Activated CD8-positive, alpha-beta memory T cell treated with anti-CD3 and anti-CD28 coated beads, Interleukin-2, amount 10 ng/mL, durations not matched to agents 7 days and 5 days (primary cell): ENCODE measurements at regions not wholly inside any gene's neighbourhood (a gene's known extent, or its start where the extent isn't known, plus 50 kb on each side); places are given as distances from the start of the nearest gene placed in this dataset.

ENCODE experiments used
- ATAC-seq: fragments of 150-1000 bp; cut with Tn5 transposase; one replicate; pipeline ENCODE4 v1.10.0; 2021; ENCODE audit warnings: moderate library complexity
- CTCF ChIA-PET: fragments of 350-600 bp; sonication (Branson Sonifier 250); formaldehyde crosslinking; loops from one replicate; lab custom pipeline; 2021; ENCODE audit warnings: antibody characterized with exemption; lab: Charles Lee
- DNase-seq: peaks from one replicate; pipeline ENCODE4 v3.0.0-alpha.2; 2020
- H3K27ac Mint-ChIP-seq: one replicate; pipeline ENCODE4 v1.8.0; 2021; ENCODE audit warnings: mild to moderate bottlenecking, mixed read lengths
- H3K27me3 Mint-ChIP-seq: one replicate; pipeline ENCODE4 v1.8.0; 2021; ENCODE audit warnings: mixed read lengths
- H3K36me3 Mint-ChIP-seq: one replicate; pipeline ENCODE4 v1.8.0; 2021; ENCODE audit warnings: mild to moderate bottlenecking, mixed read lengths
- H3K4me1 Mint-ChIP-seq: one replicate; pipeline ENCODE4 v1.8.0; 2021; ENCODE audit warnings: mixed read lengths
- H3K4me3 Mint-ChIP-seq: one replicate; pipeline ENCODE4 v1.8.0; 2021; ENCODE audit warnings: mild to moderate bottlenecking, moderate library complexity, mixed read lengths
- H3K9me3 Mint-ChIP-seq: one replicate; pipeline ENCODE4 v1.8.0; 2022; ENCODE audit warnings: low read depth, mixed read lengths

DNA sequence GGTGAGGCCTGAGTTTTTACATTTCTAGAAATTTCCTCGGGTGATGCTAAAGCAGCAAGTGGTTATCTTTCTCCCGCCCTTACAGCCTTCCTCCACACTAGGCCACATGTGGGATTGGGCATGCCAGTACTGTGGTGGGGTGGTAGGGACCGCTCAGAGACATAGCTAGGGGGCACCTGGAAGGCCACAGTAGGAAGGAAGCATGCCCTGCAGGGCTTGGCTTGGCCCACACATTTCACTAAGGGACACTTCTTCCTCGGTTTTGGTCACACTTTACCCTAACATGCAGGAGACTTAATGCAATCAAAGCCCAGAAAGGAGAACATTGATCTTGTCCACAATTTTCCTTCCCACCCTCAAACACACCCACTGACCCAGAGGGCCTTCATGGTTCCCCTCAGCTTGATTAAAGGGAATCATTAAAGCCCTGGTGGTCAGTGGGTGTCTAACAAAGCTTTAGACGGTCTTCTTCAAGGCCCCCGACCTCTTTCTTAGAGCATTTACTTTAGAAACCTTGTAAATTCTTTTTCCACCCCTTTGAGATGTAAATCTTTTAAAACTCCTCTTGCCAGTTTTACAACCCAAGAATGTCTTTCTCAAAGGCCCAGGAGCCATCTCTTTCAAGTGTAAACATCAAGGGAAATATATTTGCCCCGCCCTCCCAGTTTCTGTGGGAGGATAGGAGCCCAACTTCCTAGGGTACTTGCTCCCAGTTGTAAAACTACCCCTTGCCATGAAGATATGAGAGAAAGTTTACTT lies 246.4 kb upstream of the PTBP2 start:
- Mint-ChIP-seq H3K27me3 (no peaks in the 10 kb centered on the region), H3K4me3 (no peak overlapping the region), H3K36me3 (no peaks in the 10 kb centered on the region), H3K9me3 (no peaks in the 10 kb centered on the region), H3K27ac (no peak overlapping the region), H3K4me1 (no peaks in the 10 kb centered on the region)
- CTCF ChIA-PET: no interaction called here
- DNase-seq (no peak), ATAC-seq (no peak)

GRCh38 chr1:96475903-96476302 lies 245.7 kb upstream of the PTBP2 start:
- Mint-ChIP-seq H3K9me3 (no peaks in the 10 kb centered on the region), H3K27me3 (no peaks in the 10 kb centered on the region), H3K27ac (no peak overlapping the region), H3K4me3 (no peak overlapping the region), H3K36me3 (no peaks in the 10 kb centered on the region), H3K4me1 (no peaks in the 10 kb centered on the region)
- ATAC-seq: no peak
- CTCF ChIA-PET: no interaction called here
- no peak for DNase-seq

DNA sequence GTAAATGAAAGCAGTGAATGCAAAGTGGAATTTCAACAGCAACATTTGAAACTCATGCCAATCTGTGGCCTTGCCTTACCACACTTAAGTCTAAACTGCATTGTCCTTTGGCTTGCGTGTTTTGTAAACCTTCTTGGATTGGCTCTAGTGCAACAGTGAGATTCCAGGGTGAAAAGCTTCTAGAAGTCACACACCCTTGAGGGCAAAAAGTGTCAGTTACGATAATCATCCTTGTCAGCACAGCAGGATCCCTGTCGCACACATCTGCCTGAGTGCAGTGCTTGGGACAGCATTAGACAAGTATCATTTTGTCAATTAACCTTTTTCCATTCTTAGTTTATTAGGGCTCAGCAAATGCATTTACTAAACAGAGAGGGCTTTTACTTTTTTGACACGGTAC lies 243.4 kb upstream of the PTBP2 start:
- DNase-seq (no peak), ATAC-seq (no peak)
- CTCF ChIA-PET: no interaction called here

DNA sequence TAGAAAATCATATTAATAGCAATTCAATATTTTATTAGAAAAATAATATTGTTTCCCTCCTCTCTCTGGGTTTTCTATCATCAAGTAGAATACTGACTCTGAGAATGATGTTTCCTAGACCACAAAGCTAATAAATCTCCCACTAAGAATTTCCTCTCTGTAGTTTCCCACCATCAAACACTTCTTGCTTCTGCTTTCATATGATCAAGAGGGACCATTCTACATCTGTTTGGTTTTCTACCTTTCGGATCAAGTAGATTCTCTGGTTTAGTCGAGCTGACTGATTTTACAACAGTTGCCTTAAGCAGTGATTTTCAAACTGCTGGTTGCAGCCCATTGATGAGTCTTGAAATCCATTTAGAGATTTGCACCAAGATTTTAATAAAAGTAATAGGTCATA lies 240.2 kb upstream of the PTBP2 start:
- Mint-ChIP-seq H3K27me3 (no peaks in the 10 kb centered on the region), H3K9me3 (no peaks in the 10 kb centered on the region), H3K36me3 (no peaks in the 10 kb centered on the region), H3K27ac (no peak overlapping the region), H3K4me1 (no peaks in the 10 kb centered on the region), H3K4me3 (no peak overlapping the region)
- ATAC-seq (no peak), DNase-seq (no peak)
- CTCF ChIA-PET: no interaction called here

More for the DNA sequence above, 243.4 kb upstream of the PTBP2 start:
- H3K27ac Mint-ChIP-seq: no peak overlapping the region
- no peaks in the 10 kb centered on the region for H3K4me1 Mint-ChIP-seq
- H3K9me3 Mint-ChIP-seq: no peaks in the 10 kb centered on the region
- H3K27me3 Mint-ChIP-seq: no peaks in the 10 kb centered on the region
- H3K36me3 Mint-ChIP-seq: no peaks in the 10 kb centered on the region
- no peak overlapping the region for H3K4me3 Mint-ChIP-seq

DNA sequence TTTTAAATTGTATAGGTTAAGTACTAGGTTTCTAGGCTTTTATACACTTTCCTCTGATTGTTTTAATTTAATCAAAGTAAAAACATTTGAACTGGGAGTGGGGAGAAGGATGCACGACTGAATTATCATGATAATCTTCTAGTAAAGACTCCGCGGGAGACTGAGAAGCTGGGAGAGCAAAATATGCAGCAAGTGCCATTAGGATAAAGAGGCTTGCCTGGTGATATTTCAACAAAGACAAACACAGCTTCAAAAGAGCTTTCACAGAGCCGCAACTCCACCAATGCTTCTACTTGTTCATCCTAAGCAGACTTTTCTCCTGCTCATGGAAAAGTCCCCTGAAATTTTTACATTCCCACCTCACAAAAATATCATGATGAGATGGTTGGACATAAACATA lies 239.0 kb upstream of the PTBP2 start:
- ATAC-seq: no peak
- H3K4me3 Mint-ChIP-seq: no peak overlapping the region
- no peaks in the 10 kb centered on the region for H3K4me1 Mint-ChIP-seq
- no peak overlapping the region for H3K27ac Mint-ChIP-seq
- no peaks in the 10 kb centered on the region for H3K9me3 Mint-ChIP-seq
- H3K27me3 Mint-ChIP-seq: no peaks in the 10 kb centered on the region
- H3K36me3 Mint-ChIP-seq: no peaks in the 10 kb centered on the region
- no peak for DNase-seq
- CTCF ChIA-PET: no interaction called here

GRCh38 chr1:96487394-96487793 lies 234.2 kb upstream of the PTBP2 start:
- no peak overlapping the region for H3K27ac Mint-ChIP-seq
- ATAC-seq (no peak), DNase-seq (no peak)
- no peak overlapping the region for H3K4me3 Mint-ChIP-seq
- no peaks in the 10 kb centered on the region for H3K36me3 Mint-ChIP-seq
- CTCF ChIA-PET: no interaction called here
- no peaks in the 10 kb centered on the region for H3K9me3 Mint-ChIP-seq
- no peaks in the 10 kb centered on the region for H3K4me1 Mint-ChIP-seq
- H3K27me3 Mint-ChIP-seq: no peaks in the 10 kb centered on the region

- Mint-ChIP-seq H3K4me3 (no peak overlapping the region), H3K9me3 (no peaks in the 10 kb centered on the region), H3K36me3 (no peaks in the 10 kb centered on the region), H3K27me3 (no peaks in the 10 kb centered on the region), H3K27ac (no peak overlapping the region), H3K4me1 (no peaks in the 10 kb centered on the region)
- ATAC-seq (no peak), DNase-seq (no peak)
- CTCF ChIA-PET: no interaction called here
Measured at GRCh38 chr1:96487971-96488370, 233.6 kb upstream of the PTBP2 start.

GRCh38 chr1:96488777-96489176 lies 232.8 kb upstream of the PTBP2 start:
- no peak for DNase-seq
- CTCF ChIA-PET: no interaction called here
- no peak for ATAC-seq
- Mint-ChIP-seq H3K36me3 (no peaks in the 10 kb centered on the region), H3K4me3 (no peak overlapping the region), H3K9me3 (no peaks in the 10 kb centered on the region), H3K4me1 (no peaks in the 10 kb centered on the region), H3K27me3 (no peaks in the 10 kb centered on the region), H3K27ac (no peak overlapping the region)

- H3K27ac Mint-ChIP-seq: no peak overlapping the region
- no peaks in the 10 kb centered on the region for H3K27me3 Mint-ChIP-seq
- no peaks in the 10 kb centered on the region for H3K4me1 Mint-ChIP-seq
- DNase-seq: no peak
- CTCF ChIA-PET: no interaction called here
- no peak for ATAC-seq
- H3K4me3 Mint-ChIP-seq: no peak overlapping the region
- H3K36me3 Mint-ChIP-seq: no peaks in the 10 kb centered on the region
- H3K9me3 Mint-ChIP-seq: no peaks in the 10 kb centered on the region
Measured at GRCh38 chr1:96492236-96492635, 229.3 kb upstream of the PTBP2 start.

GRCh38 chr1:96498744-96499340 lies 222.7 kb upstream of the PTBP2 start:
- CTCF ChIA-PET: no interaction called here
- Mint-ChIP-seq H3K4me3 (no peak overlapping the region), H3K36me3 (no peaks in the 10 kb centered on the region), H3K27ac (no peak overlapping the region), H3K27me3 (no peaks in the 10 kb centered on the region), H3K4me1 (no peaks in the 10 kb centered on the region), H3K9me3 (no peaks in the 10 kb centered on the region)
- DNase-seq (no peak), ATAC-seq (no peak)

DNA sequence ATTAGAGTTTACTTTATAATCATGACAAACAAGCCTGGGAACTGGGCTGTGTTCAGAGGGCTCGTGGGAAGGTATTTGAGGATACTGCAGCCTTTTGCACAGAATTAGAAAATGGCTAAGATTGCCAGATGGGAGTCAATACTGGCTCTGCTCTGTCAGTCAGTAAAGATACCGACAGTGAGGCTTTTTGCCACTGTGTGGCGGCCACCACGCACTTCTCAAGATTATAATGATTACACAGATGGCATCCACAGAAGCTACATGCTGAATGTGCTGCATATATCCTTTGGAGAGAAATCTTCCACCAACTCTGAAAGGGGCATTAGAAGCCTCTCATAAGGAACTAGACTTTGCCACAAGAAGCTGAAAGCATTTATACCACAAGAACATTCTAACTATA lies 213.4 kb upstream of the PTBP2 start:
- Mint-ChIP-seq H3K4me3 (no peak overlapping the region), H3K9me3 (no peaks in the 10 kb centered on the region), H3K4me1 (no peaks in the 10 kb centered on the region), H3K27ac (no peak overlapping the region), H3K36me3 (no peaks in the 10 kb centered on the region), H3K27me3 (no peaks in the 10 kb centered on the region)
- CTCF ChIA-PET: no interaction called here
- DNase-seq: no peak
- no peak for ATAC-seq

- DNase-seq (no peak), ATAC-seq (no peak)
- Mint-ChIP-seq H3K27ac (no peak overlapping the region), H3K9me3 (no peaks in the 10 kb centered on the region), H3K4me1 (no peaks in the 10 kb centered on the region), H3K4me3 (no peak overlapping the region), H3K36me3 (no peaks in the 10 kb centered on the region), H3K27me3 (no peaks in the 10 kb centered on the region)
- CTCF ChIA-PET: no interaction called here
Measured at GRCh38 chr1:96509339-96509738, 212.2 kb upstream of the PTBP2 start.

GRCh38 chr1:96509951-96510350 lies 211.6 kb upstream of the PTBP2 start:
- Mint-ChIP-seq H3K4me1 (no peaks in the 10 kb centered on the region), H3K27ac (no peak overlapping the region), H3K4me3 (no peak overlapping the region), H3K27me3 (no peaks in the 10 kb centered on the region), H3K9me3 (no peaks in the 10 kb centered on the region), H3K36me3 (no peaks in the 10 kb centered on the region)
- no peak for DNase-seq
- CTCF ChIA-PET: no interaction called here
- ATAC-seq: no peak

GRCh38 chr1:96510391-96510790 lies 211.2 kb upstream of the PTBP2 start:
- Mint-ChIP-seq H3K27me3 (no peaks in the 10 kb centered on the region), H3K36me3 (no peaks in the 10 kb centered on the region), H3K9me3 (no peaks in the 10 kb centered on the region), H3K4me1 (no peaks in the 10 kb centered on the region), H3K4me3 (no peak overlapping the region), H3K27ac (no peak overlapping the region)
- DNase-seq (no peak), ATAC-seq (no peak)
- CTCF ChIA-PET: no interaction called here
